Osteoblast (primary cell): ENCODE measurements at regions not wholly inside any gene's neighbourhood (a gene's known extent, or its start where the extent isn't known, plus 50 kb on each side); places are given as distances from the start of the nearest gene placed in this dataset.

Source experiments
- DNase-seq: peaks from one replicate; pipeline ENCODE4 v3.0.0; 2011; ENCODE audit warnings: low spot score, mixed read lengths; ENCODE audit not compliant: insufficient read length; ENCODE audit errors: missing footprints
- H2AFZ ChIP-seq: 2 replicates; pipeline ENCODE4 v1.6.0; 2011; ENCODE audit warnings: mild to moderate bottlenecking, low read length
- H3K27ac ChIP-seq: 2 replicates; pipeline ENCODE4 v1.5.1; 2011; ENCODE audit warnings: mild to moderate bottlenecking, low read depth, low read length, moderate library complexity
- H3K27me3 ChIP-seq: 2 replicates; pipeline ENCODE4 v1.6.0; 2012; ENCODE audit warnings: mild to moderate bottlenecking, control low read depth, inconsistent platforms, low read length, moderate library complexity; ENCODE audit not compliant: insufficient read depth
- H3K36me3 ChIP-seq: 2 replicates; pipeline ENCODE4 v1.5.1; 2011; ENCODE audit warnings: mild to moderate bottlenecking, low read length, control low read depth, moderate library complexity; ENCODE audit not compliant: insufficient read depth
- H3K4me1 ChIP-seq: 2 replicates; pipeline ENCODE4 v1.5.1; 2011; ENCODE audit warnings: mild to moderate bottlenecking, low read length, control low read depth, moderate library complexity; ENCODE audit not compliant: insufficient read depth
- H3K4me2 ChIP-seq: 2 replicates; pipeline ENCODE4 v1.6.0; 2011; ENCODE audit warnings: mild to moderate bottlenecking, low read length; ENCODE audit not compliant: insufficient read depth
- H3K4me3 ChIP-seq: fragments of 200-600 bp; sonication (generic); 3 replicates; pipeline ENCODE4 v1.5.1; 2012; ENCODE audit warnings: mild to moderate bottlenecking, low read length, inconsistent platforms; ENCODE audit not compliant: insufficient read depth
- H3K79me2 ChIP-seq: 2 replicates; pipeline ENCODE4 v1.6.0; 2012; ENCODE audit warnings: mild to moderate bottlenecking, low read length, control low read depth, inconsistent platforms; ENCODE audit not compliant: insufficient read depth
- H3K9me3 ChIP-seq: 2 replicates; pipeline ENCODE4 v1.5.1; 2011; ENCODE audit warnings: low read depth, low read length, control low read depth
- H4K20me1 ChIP-seq: 2 replicates; pipeline ENCODE4 v1.6.0; 2012; ENCODE audit warnings: mild to moderate bottlenecking, low read length, control low read depth; ENCODE audit not compliant: insufficient read depth
- CTCF ChIP-seq: IDR thresholded peaks from 2 replicates; pipeline ENCODE4 v1.5.1; 2011; ENCODE audit warnings: mild to moderate bottlenecking, low read depth, low read length, moderate library complexity; ENCODE audit errors: extremely low read depth

DNA sequence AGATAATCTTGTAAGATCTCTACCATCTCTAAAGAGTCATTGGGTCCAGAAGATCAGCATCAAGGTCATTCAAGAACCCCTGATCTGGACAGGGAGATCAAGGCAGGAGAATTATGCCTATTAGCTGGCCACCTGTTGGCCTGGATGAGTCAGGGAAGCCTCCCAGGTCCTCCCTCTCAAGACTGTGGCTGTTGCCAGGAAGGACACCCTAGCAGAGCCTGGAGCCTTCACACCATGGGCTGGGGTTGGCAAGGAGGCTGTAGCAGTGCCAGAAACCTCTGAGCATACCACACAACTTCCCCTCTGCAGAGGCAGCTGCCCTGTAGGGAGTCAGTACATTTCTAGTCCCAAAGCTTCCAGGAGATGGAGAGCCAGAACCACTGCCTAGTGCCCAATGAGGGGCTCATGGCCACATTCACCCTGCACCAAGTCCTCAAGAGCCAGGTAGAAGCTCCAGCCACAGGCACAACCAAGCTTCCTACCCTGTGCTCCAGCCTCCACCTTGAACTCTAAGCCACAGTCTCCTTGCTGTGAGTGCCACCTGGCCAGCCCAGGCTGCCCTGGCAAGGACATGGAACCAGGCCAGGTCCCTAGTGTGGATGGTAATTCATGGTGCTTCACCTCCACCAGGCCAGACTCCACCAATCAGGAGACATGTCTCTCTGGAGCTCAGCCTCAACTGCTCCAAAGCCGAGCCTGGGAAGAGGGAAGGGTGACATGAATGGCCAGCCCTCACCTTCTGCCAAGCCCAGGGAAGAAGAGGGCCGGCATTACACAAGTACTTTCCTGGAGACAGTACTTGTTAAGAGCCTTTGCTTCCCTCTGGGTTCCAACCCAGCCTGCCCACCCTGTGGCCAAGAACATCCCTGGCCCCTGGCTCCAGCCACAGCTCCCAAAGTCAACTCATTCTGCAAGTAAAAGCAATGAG is 124.3 kb downstream of the BUD13 start:
- TF ChIP-seq CTCF = no peak
- Histone ChIP-seq H3K79me2 (no peaks in the 10 kb centered on the region), H3K27me3 (no peaks in the 10 kb centered on the region), H3K27ac (no peak overlapping the region), H3K4me3 (no peak overlapping the region), H3K36me3 (no peaks in the 10 kb centered on the region), H3K9me3 (no peaks in the 10 kb centered on the region), H2AFZ (no peak overlapping the region), H3K4me1 (no peaks in the 10 kb centered on the region), H3K4me2 (no peak overlapping the region), H4K20me1 (no peaks in the 10 kb centered on the region)
- no peak for DNase-seq

GRCh38 chr11:116647305-116648080 is 125.3 kb downstream of the BUD13 start:
- Histone ChIP-seq H3K4me2 (no peak overlapping the region), H3K9me3 (no peaks in the 10 kb centered on the region), H3K36me3 (no peaks in the 10 kb centered on the region), H3K27me3 (no peaks in the 10 kb centered on the region), H4K20me1 (no peaks in the 10 kb centered on the region), H3K27ac (no peak overlapping the region), H2AFZ (no peak overlapping the region), H3K4me1 (no peaks in the 10 kb centered on the region), H3K79me2 (no peaks in the 10 kb centered on the region), H3K4me3 (no peak overlapping the region)
- no peak for TF ChIP-seq CTCF
- no peak for DNase-seq

GRCh38 chr11:116646191-116646590 is 126.6 kb downstream of the BUD13 start:
- no peak for DNase-seq
- no peak overlapping the region for H3K4me3 ChIP-seq
- no peak overlapping the region for H2AFZ ChIP-seq
- no peak overlapping the region for H3K27ac ChIP-seq
- no peak overlapping the region for H3K4me2 ChIP-seq
- no peaks in the 10 kb centered on the region for H3K4me1 ChIP-seq
- no peaks in the 10 kb centered on the region for H3K27me3 ChIP-seq
- no peaks in the 10 kb centered on the region for H3K36me3 ChIP-seq
- no peak for TF ChIP-seq CTCF
- H3K79me2 ChIP-seq = no peaks in the 10 kb centered on the region
- H3K9me3 ChIP-seq = no peaks in the 10 kb centered on the region
- no peaks in the 10 kb centered on the region for H4K20me1 ChIP-seq

DNA sequence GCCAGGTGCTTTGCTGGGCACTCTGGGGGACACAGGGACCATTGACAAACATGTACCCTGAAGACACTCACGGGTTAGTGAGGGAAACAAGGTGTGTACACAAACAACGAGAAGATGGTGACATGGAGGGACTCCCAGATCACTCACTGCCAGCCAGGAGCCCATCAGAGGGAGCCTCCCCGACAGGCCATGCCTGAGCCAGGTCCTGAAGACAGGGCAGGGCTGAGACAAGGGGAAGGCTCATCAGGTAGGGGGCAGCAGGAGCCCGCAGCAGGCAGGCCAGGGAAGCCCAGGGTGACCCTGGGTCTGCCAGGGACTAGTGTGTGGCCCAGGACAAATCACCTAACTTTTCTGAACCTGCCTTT is 127.9 kb downstream of the BUD13 start:
- no peak for DNase-seq
- Histone ChIP-seq H2AFZ (no peak overlapping the region), H3K79me2 (no peaks in the 10 kb centered on the region), H3K4me2 (no peak overlapping the region), H3K27me3 (no peaks in the 10 kb centered on the region), H3K4me1 (no peaks in the 10 kb centered on the region), H3K36me3 (no peaks in the 10 kb centered on the region), H3K27ac (no peak overlapping the region), H4K20me1 (no peaks in the 10 kb centered on the region), H3K4me3 (no peak overlapping the region), H3K9me3 (no peaks in the 10 kb centered on the region)
- no peak for TF ChIP-seq CTCF
